ENCODE measurements at regions not wholly inside any gene's neighbourhood (a gene's known extent, or its start where the extent isn't known, plus 50 kb on each side); places are given as distances from the start of the nearest gene placed in this dataset.

- no peaks in the 10 kb centered on the region for H3K36me3 ChIP-seq (ENCODE audit: control insufficient read depth, insufficient read depth, low read length)
- no peaks in the 10 kb centered on the region for H3K27me3 ChIP-seq (ENCODE audit: control insufficient read depth, insufficient read depth, low read length)
- no peak for DNase-seq (ENCODE audit: low read depth)
- H3K4me3 ChIP-seq (ENCODE audit: low read depth, low read length) = no peak overlapping the region
- TF ChIP-seq CTCF (IDR thresholded peaks at IDR 0.05; ENCODE audit: insufficient read depth, low read length, poor library complexity, severe bottlenecking) = no peak
Measured at GRCh38 chr5:10874541-10874940, 113.5 kb upstream of the DAP start.

GRCh38 chr5:10870791-10871190 is 109.8 kb upstream of the DAP start:
- Histone ChIP-seq H3K36me3 (ENCODE audit: control insufficient read depth, insufficient read depth, low read length) (no peaks in the 10 kb centered on the region), H3K4me3 (ENCODE audit: low read depth, low read length) (no peak overlapping the region), H3K27me3 (ENCODE audit: control insufficient read depth, insufficient read depth, low read length) (no peaks in the 10 kb centered on the region)
- no peak for DNase-seq (ENCODE audit: low read depth)
- TF ChIP-seq CTCF (IDR thresholded peaks at IDR 0.05; ENCODE audit: insufficient read depth, low read length, poor library complexity, severe bottlenecking) = no peak

- Histone ChIP-seq H3K36me3 (ENCODE audit: control insufficient read depth, insufficient read depth, low read length) (no peaks in the 10 kb centered on the region), H3K27me3 (ENCODE audit: control insufficient read depth, insufficient read depth, low read length) (no peaks in the 10 kb centered on the region), H3K4me3 (ENCODE audit: low read depth, low read length) (no peak overlapping the region)
- no peak for TF ChIP-seq CTCF (IDR thresholded peaks at IDR 0.05; ENCODE audit: insufficient read depth, low read length, poor library complexity, severe bottlenecking)
- no peak for DNase-seq (ENCODE audit: low read depth)
Measured at GRCh38 chr5:10868956-10869355, 107.9 kb upstream of the DAP start.

- DNase-seq (ENCODE audit: low read depth) = no peak
- TF ChIP-seq CTCF (IDR thresholded peaks at IDR 0.05; ENCODE audit: insufficient read depth, low read length, poor library complexity, severe bottlenecking) = no peak
- Histone ChIP-seq H3K36me3 (ENCODE audit: control insufficient read depth, insufficient read depth, low read length) (no peaks in the 10 kb centered on the region), H3K4me3 (ENCODE audit: low read depth, low read length) (no peak overlapping the region), H3K27me3 (ENCODE audit: control insufficient read depth, insufficient read depth, low read length) (no peaks in the 10 kb centered on the region)
Measured at GRCh38 chr5:10867389-10868303, 106.6 kb upstream of the DAP start.

GRCh38 chr5:10866913-10867312 is 105.9 kb upstream of the DAP start:
- Histone ChIP-seq H3K4me3 (ENCODE audit: low read depth, low read length) (no peak overlapping the region), H3K36me3 (ENCODE audit: control insufficient read depth, insufficient read depth, low read length) (no peaks in the 10 kb centered on the region), H3K27me3 (ENCODE audit: control insufficient read depth, insufficient read depth, low read length) (no peaks in the 10 kb centered on the region)
- DNase-seq (ENCODE audit: low read depth) = no peak
- TF ChIP-seq CTCF (IDR thresholded peaks at IDR 0.05; ENCODE audit: insufficient read depth, low read length, poor library complexity, severe bottlenecking) = no peak

All from kidney epithelial cell (primary cell).